ENCODE measurements at regions not wholly inside any gene's neighbourhood (a gene's known extent, or its start where the extent isn't known, plus 50 kb on each side); places are given as distances from the start of the nearest gene placed in this dataset.

DNA sequence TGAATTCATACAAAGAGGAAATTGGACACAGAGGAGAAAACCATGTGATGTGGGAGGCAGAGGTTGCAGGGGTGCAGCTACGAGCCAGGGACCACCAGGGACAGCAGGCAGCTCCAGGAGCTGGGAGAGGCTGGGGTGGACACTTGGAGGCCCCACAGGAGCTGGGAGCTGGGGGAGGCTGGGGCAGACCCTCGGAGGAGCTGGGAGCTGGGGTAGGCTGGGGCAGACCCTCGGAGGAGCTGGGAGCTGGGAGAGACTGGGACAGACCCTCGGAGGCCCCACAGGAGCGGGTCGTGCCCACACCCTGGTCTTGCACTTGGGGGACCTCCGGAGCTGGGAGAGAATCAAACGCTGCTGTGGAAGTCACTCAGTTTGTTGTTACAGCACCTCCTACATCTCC, 141.7 kb downstream of the SOX1 start:
- DNase-seq (no peak), ATAC-seq (ENCODE audit: insufficient read depth, low FRiP score) (no peak)
- WGBS, 2 donors: 72 to 81% methylated on average over 7 to 8 of the region's 8 CpGs
- no peak overlapping the region for H3K27ac ChIP-seq (ENCODE audit: low read depth in 1 of 2, low read length in 1 of 2)
- peaks cover 0 to 3% (median 0%) of the 10 kb centered on the region in 5 donors for H3K4me1 ChIP-seq (ENCODE audit: control insufficient read depth in 5 of 5, insufficient read depth in 5 of 5, low read length in 5 of 5)
- TF ChIP-seq, protein P1, sequence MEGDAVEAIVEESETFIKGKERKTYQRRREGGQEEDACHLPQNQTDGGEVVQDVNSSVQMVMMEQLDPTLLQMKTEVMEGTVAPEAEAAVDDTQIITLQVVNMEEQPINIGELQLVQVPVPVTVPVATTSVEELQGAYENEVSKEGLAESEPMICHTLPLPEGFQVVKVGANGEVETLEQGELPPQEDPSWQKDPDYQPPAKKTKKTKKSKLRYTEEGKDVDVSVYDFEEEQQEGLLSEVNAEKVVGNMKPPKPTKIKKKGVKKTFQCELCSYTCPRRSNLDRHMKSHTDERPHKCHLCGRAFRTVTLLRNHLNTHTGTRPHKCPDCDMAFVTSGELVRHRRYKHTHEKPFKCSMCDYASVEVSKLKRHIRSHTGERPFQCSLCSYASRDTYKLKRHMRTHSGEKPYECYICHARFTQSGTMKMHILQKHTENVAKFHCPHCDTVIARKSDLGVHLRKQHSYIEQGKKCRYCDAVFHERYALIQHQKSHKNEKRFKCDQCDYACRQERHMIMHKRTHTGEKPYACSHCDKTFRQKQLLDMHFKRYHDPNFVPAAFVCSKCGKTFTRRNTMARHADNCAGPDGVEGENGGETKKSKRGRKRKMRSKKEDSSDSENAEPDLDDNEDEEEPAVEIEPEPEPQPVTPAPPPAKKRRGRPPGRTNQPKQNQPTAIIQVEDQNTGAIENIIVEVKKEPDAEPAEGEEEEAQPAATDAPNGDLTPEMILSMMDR (IDR thresholded peaks at IDR 0.05; ENCODE audit: control extremely low read depth, extremely low read depth): no peak
- no peak overlapping the region for H3K4me3 ChIP-seq
- H3K27me3 ChIP-seq (ENCODE audit: control insufficient read depth in 3 of 3, insufficient read depth in 3 of 3, low read length in 2 of 3): peaks cover 0 to 56% (median 43%) of the 10 kb centered on the region in 3 donors
- no peaks in the 10 kb centered on the region for H3K36me3 ChIP-seq (ENCODE audit: control insufficient read depth in 4 of 4, insufficient read depth in 4 of 4, low read length in 4 of 4)
- peaks cover 0 to 4% (median 0%) of the 10 kb centered on the region in 4 donors for H3K9me3 ChIP-seq (ENCODE audit: control insufficient read depth in 4 of 4, insufficient read depth in 3 of 4, low read length in 3 of 4)
- H3K9ac ChIP-seq (ENCODE audit: insufficient read depth in 1 of 2, low read length in 2 of 2): no peak overlapping the region

GRCh38 chr13:112209266-112209665, 142.3 kb downstream of the SOX1 start:
- H3K36me3 ChIP-seq (ENCODE audit: control insufficient read depth in 4 of 4, insufficient read depth in 4 of 4, low read length in 4 of 4): no peaks in the 10 kb centered on the region
- ATAC-seq (ENCODE audit: insufficient read depth, low FRiP score) (no peak), DNase-seq (no peak)
- H3K27me3 ChIP-seq (ENCODE audit: control insufficient read depth in 3 of 3, insufficient read depth in 3 of 3, low read length in 2 of 3): peaks cover 0 to 51% (median 37%) of the 10 kb centered on the region in 3 donors
- H3K4me1 ChIP-seq (ENCODE audit: control insufficient read depth in 5 of 5, insufficient read depth in 5 of 5, low read length in 5 of 5): peaks cover 0 to 3% (median 0%) of the 10 kb centered on the region in 5 donors
- H3K4me3 ChIP-seq: no peak overlapping the region
- no peak overlapping the region for H3K27ac ChIP-seq (ENCODE audit: low read depth in 1 of 2, low read length in 1 of 2)
- no peak overlapping the region for H3K9ac ChIP-seq (ENCODE audit: insufficient read depth in 1 of 2, low read length in 2 of 2)
- TF ChIP-seq, protein P1 (IDR thresholded peaks at IDR 0.05; ENCODE audit: control extremely low read depth, extremely low read depth): no peak
- WGBS, 2 donors: 80 to 86% methylated on average over 12 of the region's 12 CpGs
- peaks cover 0 to 2% (median 0%) of the 10 kb centered on the region in 4 donors for H3K9me3 ChIP-seq (ENCODE audit: control insufficient read depth in 4 of 4, insufficient read depth in 3 of 4, low read length in 3 of 4)

DNA sequence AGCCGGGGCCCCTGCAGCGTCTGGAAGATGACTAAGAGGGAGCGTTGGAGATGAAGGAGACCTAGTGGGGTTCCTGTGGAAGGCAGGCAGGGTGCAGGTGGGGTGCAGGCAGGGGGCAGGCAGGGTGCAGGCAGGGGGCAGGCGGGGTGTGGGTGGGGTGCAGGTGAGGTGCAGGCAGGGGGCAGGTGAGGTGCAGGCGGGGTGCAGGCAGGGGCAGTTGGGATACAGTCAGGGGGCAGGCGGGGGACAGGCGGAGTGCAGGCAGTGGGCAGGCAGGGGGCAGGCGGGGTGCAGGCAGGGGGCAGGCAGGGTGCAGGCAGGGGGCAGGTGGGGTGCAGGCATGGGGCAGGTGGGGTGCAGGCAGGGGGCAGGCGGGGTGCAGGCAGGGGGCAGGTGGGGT, 142.8 kb downstream of the SOX1 start:
- no peak for DNase-seq
- Histone ChIP-seq H3K27me3 (ENCODE audit: control insufficient read depth in 3 of 3, insufficient read depth in 3 of 3, low read length in 2 of 3) (peaks cover 0 to 48% (median 33%) of the 10 kb centered on the region in 3 donors), H3K27ac (ENCODE audit: low read depth in 1 of 2, low read length in 1 of 2) (no peak overlapping the region), H3K36me3 (ENCODE audit: control insufficient read depth in 4 of 4, insufficient read depth in 4 of 4, low read length in 4 of 4) (no peaks in the 10 kb centered on the region), H3K4me3 (no peak overlapping the region), H3K4me1 (ENCODE audit: control insufficient read depth in 5 of 5, insufficient read depth in 5 of 5, low read length in 5 of 5) (peaks cover 0 to 3% (median 0%) of the 10 kb centered on the region in 5 donors), H3K9me3 (ENCODE audit: control insufficient read depth in 4 of 4, insufficient read depth in 3 of 4, low read length in 3 of 4) (peaks cover 0 to 2% (median 0%) of the 10 kb centered on the region in 4 donors), H3K9ac (ENCODE audit: insufficient read depth in 1 of 2, low read length in 2 of 2) (no peak overlapping the region)
- TF ChIP-seq, protein P1 (IDR thresholded peaks at IDR 0.05; ENCODE audit: control extremely low read depth, extremely low read depth): no peak
- ATAC-seq (ENCODE audit: insufficient read depth, low FRiP score): no peak
- 86 to 90% methylated on average over 8 to 9 of the region's 9 CpGs for WGBS, 2 donors

DNA sequence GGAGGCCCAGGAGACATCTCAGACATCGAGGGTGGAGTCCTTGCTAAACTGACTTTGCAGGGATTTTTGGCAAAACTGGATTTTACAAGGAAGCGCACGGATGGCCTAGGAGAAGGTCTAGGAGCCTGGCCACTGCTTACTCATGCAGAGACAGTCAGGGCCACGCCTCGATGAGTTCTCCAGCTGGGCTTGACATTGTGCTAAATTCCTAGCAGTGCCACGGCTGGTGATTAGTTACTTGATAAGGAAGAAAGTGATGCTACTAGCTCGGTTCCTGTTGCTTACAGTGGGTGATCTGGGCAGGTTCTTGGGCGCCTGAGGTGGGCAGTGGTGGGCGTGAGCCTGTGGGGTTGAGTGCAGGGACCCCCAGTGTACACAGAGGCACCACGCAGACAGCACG, 143.4 kb downstream of the SOX1 start:
- Histone ChIP-seq H3K27me3 (ENCODE audit: control insufficient read depth in 3 of 3, insufficient read depth in 3 of 3, low read length in 2 of 3) (peaks cover 0 to 45% (median 26%) of the 10 kb centered on the region in 3 donors), H3K36me3 (ENCODE audit: control insufficient read depth in 4 of 4, insufficient read depth in 4 of 4, low read length in 4 of 4) (no peaks in the 10 kb centered on the region), H3K27ac (ENCODE audit: low read depth in 1 of 2, low read length in 1 of 2) (no peak overlapping the region), H3K4me3 (no peak overlapping the region), H3K4me1 (ENCODE audit: control insufficient read depth in 5 of 5, insufficient read depth in 5 of 5, low read length in 5 of 5) (peaks cover 0 to 3% (median 0%) of the 10 kb centered on the region in 5 donors), H3K9me3 (ENCODE audit: control insufficient read depth in 4 of 4, insufficient read depth in 3 of 4, low read length in 3 of 4) (peaks cover 0 to 2% (median 0%) of the 10 kb centered on the region in 4 donors), H3K9ac (ENCODE audit: insufficient read depth in 1 of 2, low read length in 2 of 2) (no peak overlapping the region)
- ATAC-seq (ENCODE audit: insufficient read depth, low FRiP score) (no peak), DNase-seq (no peak)
- WGBS, 2 donors: 63 to 74% methylated on average over 11 of the region's 11 CpGs
- TF ChIP-seq, protein P1 (IDR thresholded peaks at IDR 0.05; ENCODE audit: control extremely low read depth, extremely low read depth): no peak

Measured in lung (tissue), 11 donors.